ENCODE measurements at regions not wholly inside any gene's neighbourhood (a gene's known extent, or its start where the extent isn't known, plus 50 kb on each side); places are given as distances from the start of the nearest gene placed in this dataset.
"Not testable (repeated sequence)": the region's sequence is repeated elsewhere in the genome, so short reads cannot be mapped to it uniquely, and the experiment has no call there.

DNA sequence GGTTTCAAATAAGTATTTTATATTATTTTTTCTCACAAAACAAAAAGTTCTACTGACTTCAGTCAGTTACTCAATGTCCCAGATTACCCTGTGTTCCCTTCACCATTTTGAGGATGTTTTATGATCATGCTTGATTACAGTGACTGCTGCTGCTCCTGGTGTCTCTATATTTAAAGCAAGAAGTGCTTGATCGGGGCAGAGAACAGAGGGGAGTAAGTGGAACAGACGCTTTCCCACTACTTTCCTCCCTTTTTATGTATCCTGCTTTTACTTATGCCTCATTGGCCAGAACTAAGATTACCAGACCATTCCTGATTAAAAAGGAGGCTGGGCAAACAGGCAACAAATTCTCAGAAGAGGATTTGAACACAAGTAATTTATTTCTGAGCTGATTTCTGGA is 612.1 kb downstream of the VGLL3 start:
- H3K4me3 Mint-ChIP-seq, result no peak overlapping the region
- TF ChIP-seq, protein P1, sequence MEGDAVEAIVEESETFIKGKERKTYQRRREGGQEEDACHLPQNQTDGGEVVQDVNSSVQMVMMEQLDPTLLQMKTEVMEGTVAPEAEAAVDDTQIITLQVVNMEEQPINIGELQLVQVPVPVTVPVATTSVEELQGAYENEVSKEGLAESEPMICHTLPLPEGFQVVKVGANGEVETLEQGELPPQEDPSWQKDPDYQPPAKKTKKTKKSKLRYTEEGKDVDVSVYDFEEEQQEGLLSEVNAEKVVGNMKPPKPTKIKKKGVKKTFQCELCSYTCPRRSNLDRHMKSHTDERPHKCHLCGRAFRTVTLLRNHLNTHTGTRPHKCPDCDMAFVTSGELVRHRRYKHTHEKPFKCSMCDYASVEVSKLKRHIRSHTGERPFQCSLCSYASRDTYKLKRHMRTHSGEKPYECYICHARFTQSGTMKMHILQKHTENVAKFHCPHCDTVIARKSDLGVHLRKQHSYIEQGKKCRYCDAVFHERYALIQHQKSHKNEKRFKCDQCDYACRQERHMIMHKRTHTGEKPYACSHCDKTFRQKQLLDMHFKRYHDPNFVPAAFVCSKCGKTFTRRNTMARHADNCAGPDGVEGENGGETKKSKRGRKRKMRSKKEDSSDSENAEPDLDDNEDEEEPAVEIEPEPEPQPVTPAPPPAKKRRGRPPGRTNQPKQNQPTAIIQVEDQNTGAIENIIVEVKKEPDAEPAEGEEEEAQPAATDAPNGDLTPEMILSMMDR (IDR thresholded peaks at IDR 0.05), result no peak
- TF ChIP-seq EZH2 (IDR thresholded peaks at IDR 0.05; ENCODE audit: borderline replicate concordance, insufficient read depth, low read depth, low read length, poor library complexity, severe bottlenecking), result no peak
- Histone ChIP-seq H4K20me1 (ENCODE audit: control insufficient read depth, insufficient read depth, low read length, poor library complexity, severe bottlenecking) (no peaks in the 10 kb centered on the region), H3K4me1 (ENCODE audit: control insufficient read depth in 2 of 2, insufficient read depth in 2 of 2, low read length in 2 of 2) (no peaks in the 10 kb centered on the region), H3K9me3 (ENCODE audit: control extremely low read depth in 1 of 3, control insufficient read depth in 2 of 3, insufficient read depth in 1 of 3, low read length in 2 of 3) (no peaks in the 10 kb centered on the region), H3K27ac (ENCODE audit: low read length in 2 of 2) (no peak overlapping the region), H3K4me3 (ENCODE audit: control extremely low read depth in 1 of 5, extremely low read depth in 1 of 5, insufficient read depth in 1 of 5, low read depth in 2 of 5, low read length in 4 of 5) (no peak overlapping the region), H3K4me2 (replicated peaks; ENCODE audit: low read depth, low read length, poor library complexity, severe bottlenecking) (no peak overlapping the region), H3K27me3 (replicated peaks in 1 of 4; ENCODE audit: control extremely low read depth in 1 of 4, control insufficient read depth in 3 of 4, insufficient read depth in 4 of 4, low read length in 3 of 4) (no peaks in the 10 kb centered on the region), H3K79me2 (ENCODE audit: control insufficient read depth, insufficient read depth, low read length) (no peaks in the 10 kb centered on the region), H2AFZ (ENCODE audit: insufficient read depth, low read depth, low read length, poor library complexity, severe bottlenecking) (no peak overlapping the region), H3K36me3 (replicated peaks in 1 of 2; ENCODE audit: control extremely low read depth in 1 of 2, control insufficient read depth in 1 of 2, extremely low read depth in 1 of 2, insufficient read depth in 2 of 2, low read length in 1 of 2) (no peaks in the 10 kb centered on the region), H3K9ac (ENCODE audit: low read length) (no peak overlapping the region)
- H3K9me3 Mint-ChIP-seq (ENCODE audit: insufficient read depth), result peaks cover 2% of the 10 kb centered on the region
- WGBS (ENCODE audit: insufficient coverage), result no CpG with 5 or more reads among the region's 2 CpGs
- no peaks in the 10 kb centered on the region for H3K27me3 Mint-ChIP-seq
- intact Hi-C loops (cut with micrococcal nuclease), result no loop called here
- DNase-seq, result no peak
- no peak for ATAC-seq (ENCODE audit: low read depth)
- no peaks in the 10 kb centered on the region for H3K4me1 Mint-ChIP-seq
- POLR2A ChIA-PET, result no interaction called here
- H3K27ac Mint-ChIP-seq, result no peak overlapping the region
- CTCF ChIA-PET, result no interaction called here

DNA sequence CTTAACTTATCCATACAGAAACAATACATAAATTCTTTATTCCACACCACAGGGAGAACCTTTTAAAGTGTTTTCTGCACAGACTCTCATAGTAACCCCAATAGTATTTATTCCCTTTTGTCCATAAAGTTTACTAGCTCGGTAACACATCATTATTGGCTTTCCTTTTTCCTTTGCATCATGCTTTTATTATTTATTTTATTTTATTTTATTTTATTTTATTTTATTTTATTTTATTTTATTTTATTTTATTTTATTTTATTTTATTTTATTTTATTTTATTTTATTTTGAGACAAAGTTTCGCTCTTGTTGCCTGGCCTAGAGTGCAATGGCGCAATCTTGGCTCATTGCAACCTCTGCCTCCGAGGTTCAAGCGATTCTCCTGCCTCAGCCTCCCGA is 655.4 kb downstream of the VGLL3 start:
- H4K20me1 ChIP-seq (ENCODE audit: control insufficient read depth, insufficient read depth, low read length, poor library complexity, severe bottlenecking); H3K4me1 ChIP-seq (ENCODE audit: control insufficient read depth in 2 of 2, insufficient read depth in 2 of 2, low read length in 2 of 2); H3K4me3 Mint-ChIP-seq; H3K9ac ChIP-seq (ENCODE audit: low read length); H3K79me2 ChIP-seq (ENCODE audit: control insufficient read depth, insufficient read depth, low read length); POLR2A ChIA-PET; DNase-seq; H3K27ac Mint-ChIP-seq; H3K4me3 ChIP-seq (ENCODE audit: control extremely low read depth in 1 of 5, extremely low read depth in 1 of 5, insufficient read depth in 1 of 5, low read depth in 2 of 5, low read length in 4 of 5); H3K27me3 ChIP-seq (replicated peaks in 1 of 4; ENCODE audit: control extremely low read depth in 1 of 4, control insufficient read depth in 3 of 4, insufficient read depth in 4 of 4, low read length in 3 of 4); H3K9me3 Mint-ChIP-seq (ENCODE audit: insufficient read depth); H3K4me2 ChIP-seq (replicated peaks; ENCODE audit: low read depth, low read length, poor library complexity, severe bottlenecking); H3K27ac ChIP-seq (ENCODE audit: low read length in 2 of 2); H2AFZ ChIP-seq (ENCODE audit: insufficient read depth, low read depth, low read length, poor library complexity, severe bottlenecking); H3K36me3 ChIP-seq (replicated peaks in 1 of 2; ENCODE audit: control extremely low read depth in 1 of 2, control insufficient read depth in 1 of 2, extremely low read depth in 1 of 2, insufficient read depth in 2 of 2, low read length in 1 of 2); ATAC-seq (ENCODE audit: low read depth); H3K4me1 Mint-ChIP-seq; H3K27me3 Mint-ChIP-seq; intact Hi-C loops (cut with micrococcal nuclease); CTCF ChIA-PET; H3K9me3 ChIP-seq (ENCODE audit: control extremely low read depth in 1 of 3, control insufficient read depth in 2 of 3, insufficient read depth in 1 of 3, low read length in 2 of 3): not testable (repeated sequence)
- no CpG with 5 or more reads among the region's 6 CpGs for WGBS (ENCODE audit: insufficient coverage)
